ENCODE measurements at regions not wholly inside any gene's neighbourhood (a gene's known extent, or its start where the extent isn't known, plus 50 kb on each side); places are given as distances from the start of the nearest gene placed in this dataset.

DNA sequence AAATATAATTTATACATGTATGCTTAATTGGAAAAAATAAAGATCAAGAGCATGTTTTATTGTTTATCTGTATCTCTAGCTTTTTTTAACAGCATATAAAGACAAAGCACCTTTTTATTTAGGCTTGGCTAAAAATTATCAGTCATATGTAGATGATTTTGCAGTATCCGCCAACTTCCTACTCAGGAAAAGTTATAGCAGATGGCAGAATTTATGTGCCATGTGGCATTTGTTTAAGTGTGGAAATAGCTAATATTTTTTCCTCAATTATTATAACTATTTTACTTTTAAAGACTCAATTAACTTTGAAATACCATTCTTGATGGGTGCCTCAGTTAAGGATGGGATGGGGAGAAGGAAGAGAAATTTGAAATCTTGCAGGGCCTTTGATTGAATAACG is 762.1 kb upstream of the RBFOX1 start:
- no peak for TF ChIP-seq POLR2A (IDR thresholded peaks at IDR 0.05; ENCODE audit: borderline replicate concordance, extremely low read depth, insufficient read depth, insufficient read length)
- no peak for TF ChIP-seq ELF1 (IDR thresholded peaks at IDR 0.05; ENCODE audit: borderline replicate concordance, low read depth)
- TF ChIP-seq, protein P1, sequence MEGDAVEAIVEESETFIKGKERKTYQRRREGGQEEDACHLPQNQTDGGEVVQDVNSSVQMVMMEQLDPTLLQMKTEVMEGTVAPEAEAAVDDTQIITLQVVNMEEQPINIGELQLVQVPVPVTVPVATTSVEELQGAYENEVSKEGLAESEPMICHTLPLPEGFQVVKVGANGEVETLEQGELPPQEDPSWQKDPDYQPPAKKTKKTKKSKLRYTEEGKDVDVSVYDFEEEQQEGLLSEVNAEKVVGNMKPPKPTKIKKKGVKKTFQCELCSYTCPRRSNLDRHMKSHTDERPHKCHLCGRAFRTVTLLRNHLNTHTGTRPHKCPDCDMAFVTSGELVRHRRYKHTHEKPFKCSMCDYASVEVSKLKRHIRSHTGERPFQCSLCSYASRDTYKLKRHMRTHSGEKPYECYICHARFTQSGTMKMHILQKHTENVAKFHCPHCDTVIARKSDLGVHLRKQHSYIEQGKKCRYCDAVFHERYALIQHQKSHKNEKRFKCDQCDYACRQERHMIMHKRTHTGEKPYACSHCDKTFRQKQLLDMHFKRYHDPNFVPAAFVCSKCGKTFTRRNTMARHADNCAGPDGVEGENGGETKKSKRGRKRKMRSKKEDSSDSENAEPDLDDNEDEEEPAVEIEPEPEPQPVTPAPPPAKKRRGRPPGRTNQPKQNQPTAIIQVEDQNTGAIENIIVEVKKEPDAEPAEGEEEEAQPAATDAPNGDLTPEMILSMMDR (IDR thresholded peaks at IDR 0.05 in 2 of 3, conservative IDR thresholded peaks at IDR 0.05 in 1 of 3; ENCODE audit: borderline replicate concordance in 1 of 3, insufficient read depth in 1 of 3, low read depth in 2 of 3, low read length in 2 of 3), result no peak
- no peak for TF ChIP-seq EZH2phosphoT487 (IDR thresholded peaks at IDR 0.05; ENCODE audit: borderline replicate concordance)
- no peak for TF ChIP-seq TCF7L2 (IDR thresholded peaks at IDR 0.05; ENCODE audit: borderline replicate concordance, extremely low read depth, insufficient read depth, insufficient read length)
- no peak for TF ChIP-seq SIN3A (IDR thresholded peaks at IDR 0.05; ENCODE audit: low read depth)
- no peak for TF ChIP-seq SP1 (IDR thresholded peaks at IDR 0.05; ENCODE audit: low read depth)
- TF ChIP-seq EGR1 (IDR thresholded peaks at IDR 0.05; ENCODE audit: low read depth), result no peak
- TF ChIP-seq POLR2AphosphoS5 (IDR thresholded peaks at IDR 0.05; ENCODE audit: low read depth, low read length), result no peak
- TF ChIP-seq EZH2 (IDR thresholded peaks at IDR 0.05), result no peak
- no peak for TF ChIP-seq CEBPB (IDR thresholded peaks at IDR 0.05; ENCODE audit: low read depth)
- no peak for TF ChIP-seq FOSL1 (IDR thresholded peaks at IDR 0.05; ENCODE audit: low read depth)
